Breast epithelium (tissue), 3 donors: ENCODE measurements at regions not wholly inside any gene's neighbourhood (a gene's known extent, or its start where the extent isn't known, plus 50 kb on each side); places are given as distances from the start of the nearest gene placed in this dataset.

Experiments used
- CTCF ChIP-seq, 3 donors: fragments of 450-650 bp; IDR thresholded peaks; one replicate each; pipeline ENCODE4 v1.5.1; 2016 to 2017; ENCODE audit warnings: antibody characterized with exemption in 3 of 3, mild to moderate bottlenecking in 3 of 3, moderate library complexity in 3 of 3
- POLR2A ChIP-seq: fragments of 450-650 bp; IDR thresholded peaks from one replicate; pipeline ENCODE4 v1.6.1; 2016; ENCODE audit warnings: antibody characterized with exemption, mild to moderate bottlenecking, moderate library complexity
- POLR2AphosphoS5 ChIP-seq, 3 donors: sonication (generic); formaldehyde crosslinking; IDR thresholded peaks; one replicate each; pipeline ENCODE4 v1.6.1; 2017; ENCODE audit warnings: antibody characterized with exemption in 3 of 3

GRCh38 chr11:81749245-81749644, 984.4 kb downstream of the FAM181B start:
- TF ChIP-seq CTCF (IDR thresholded peaks at IDR 0.05) = no peak
- TF ChIP-seq POLR2AphosphoS5 (IDR thresholded peaks at IDR 0.05) = no peak
- no peak for TF ChIP-seq POLR2A
